IMR-90 (cell line): ENCODE measurements at regions not wholly inside any gene's neighbourhood (a gene's known extent, or its start where the extent isn't known, plus 50 kb on each side); places are given as distances from the start of the nearest gene placed in this dataset.

Experiments used
- ATAC-seq: fragments of 200-7000 bp; cut with Tn5 transposase; 2 replicates; pipeline ENCODE4 v1.9.1; 2020; ENCODE audit warnings: low read depth, mild to moderate bottlenecking, moderate library complexity
- BruUV-seq: library from RNA; stranded (reverse); fragments of 400-500 nt; replicated peaks from 2 replicates; lab custom pipeline; 2021; lab: Mats Ljungman, UMichigan
- CTCF ChIA-PET: fragments of 300-600 bp; formaldehyde crosslinking; extraction: SDS; loops from one replicate; lab custom pipeline; 2021; ENCODE audit warnings: antibody characterized with exemption; lab: Yijun Ruan, JAX
- POLR2A ChIA-PET: fragments of 300-600 bp; sonication (Branson Sonifier 250); formaldehyde crosslinking; loops from one replicate; lab custom pipeline; 2022; ENCODE audit warnings: antibody characterized with exemption; ENCODE audit not compliant: unreplicated experiment; lab: Charles Lee
- DNase-seq: peaks from one replicate; pipeline ENCODE4 v3.0.0; 2013
- H2AFZ ChIP-seq: replicated peaks from 2 replicates; pipeline ENCODE3; 2013; ENCODE audit warnings: low read length, mild to moderate bottlenecking; ENCODE audit not compliant: poor library complexity
- H2AK5ac ChIP-seq: 2 replicates; pipeline ENCODE4 v1.6.1; 2013; ENCODE audit warnings: low read depth, low read length, inconsistent platforms
- H2AK9ac ChIP-seq: replicated peaks from 2 replicates; pipeline ENCODE3; 2013; ENCODE audit warnings: mild to moderate bottlenecking, low read depth, low read length, moderate library complexity; ENCODE audit not compliant: poor library complexity
- H2BK120ac ChIP-seq: 2 replicates; pipeline ENCODE4 v1.6.1; 2013; ENCODE audit warnings: low read depth, low read length, inconsistent platforms
- H2BK15ac ChIP-seq: 3 replicates; pipeline ENCODE4 v1.6.1; 2013; ENCODE audit warnings: low read depth, low read length, inconsistent platforms
- H2BK20ac ChIP-seq: 2 replicates; pipeline ENCODE4 v1.6.1; 2013; ENCODE audit warnings: low read depth, mild to moderate bottlenecking, inconsistent platforms, low read length, moderate library complexity
- H2BK5ac ChIP-seq: 2 replicates; pipeline ENCODE4 v1.6.1; 2013; ENCODE audit warnings: mild to moderate bottlenecking, low read depth, low read length, inconsistent platforms; ENCODE audit not compliant: poor library complexity, severe bottlenecking
- H3K14ac ChIP-seq: replicated peaks from 2 replicates; pipeline ENCODE4 v1.6.1; 2013; ENCODE audit warnings: low read depth, low read length, inconsistent platforms
- H3K18ac ChIP-seq: 2 replicates; pipeline ENCODE4 v1.6.1; 2013; ENCODE audit warnings: low read depth, low read length, control low read depth
- H3K23ac ChIP-seq: 2 replicates; pipeline ENCODE4 v1.6.1; 2013; ENCODE audit warnings: low read depth, low read length, inconsistent platforms
- H3K27ac ChIP-seq: 2 replicates; pipeline ENCODE4 v1.5.1; 2013; ENCODE audit warnings: mild to moderate bottlenecking, control low read depth, low read length; ENCODE audit not compliant: insufficient read depth
- H3K27me3 ChIP-seq: 2 replicates; pipeline ENCODE4 v1.6.1; 2013; ENCODE audit warnings: low read length; ENCODE audit not compliant: control insufficient read depth, insufficient read depth
- H3K36me3 ChIP-seq: 2 replicates; pipeline ENCODE4 v1.6.1; 2013; ENCODE audit warnings: low read length, mixed read lengths; ENCODE audit not compliant: control insufficient read depth, insufficient read depth
- H3K4ac ChIP-seq: 2 replicates; pipeline ENCODE4 v1.6.1; 2013; ENCODE audit warnings: low read depth, low read length, inconsistent platforms
- H3K4me1 ChIP-seq: 2 replicates; pipeline ENCODE4 v1.6.1; 2013; ENCODE audit warnings: low read length, mixed read lengths; ENCODE audit not compliant: control insufficient read depth, insufficient read depth
- H3K4me2 ChIP-seq: 2 replicates; pipeline ENCODE4 v1.6.1; 2013; ENCODE audit warnings: low read depth, mild to moderate bottlenecking, control low read depth, low read length, moderate library complexity
- H3K4me3 ChIP-seq: 2 replicates; pipeline ENCODE4 v1.5.1; 2013; ENCODE audit warnings: low read depth, mild to moderate bottlenecking, control low read depth, low read length, moderate library complexity; ENCODE audit not compliant: insufficient read depth
- H3K56ac ChIP-seq: 2 replicates; pipeline ENCODE4 v1.6.1; 2013; ENCODE audit warnings: low read length, inconsistent platforms; ENCODE audit not compliant: insufficient read depth; ENCODE audit errors: extremely low read depth
- H3K79me1 ChIP-seq, 2 experiments: 2 replicates each; pipeline ENCODE4 v1.6.1; 2013; ENCODE audit warnings: low read length in 2 of 2, inconsistent platforms in 1 of 2, low read depth in 1 of 2
- H3K9ac ChIP-seq: 2 replicates; pipeline ENCODE4 v1.6.1; 2013; ENCODE audit warnings: low read depth, low read length, control low read depth
- H3K9me1 ChIP-seq: 2 replicates; pipeline ENCODE4 v1.6.1; 2013; ENCODE audit warnings: low read length, inconsistent platforms; ENCODE audit not compliant: insufficient read depth
- H3K9me3 ChIP-seq: 2 replicates; pipeline ENCODE4 v1.6.1; 2013; ENCODE audit warnings: low read length; ENCODE audit not compliant: control insufficient read depth, insufficient read depth
- H4K20me1 ChIP-seq: 2 replicates; pipeline ENCODE4 v1.6.1; 2013; ENCODE audit warnings: low read length, inconsistent platforms; ENCODE audit not compliant: insufficient read depth
- H4K5ac ChIP-seq: 2 replicates; pipeline ENCODE4 v1.6.1; 2013; ENCODE audit warnings: mild to moderate bottlenecking, low read depth, low read length, control low read depth
- H4K8ac ChIP-seq, 2 experiments: 2 replicates each; pipeline ENCODE4 v1.6.1; 2013; ENCODE audit warnings: low read depth in 2 of 2, low read length in 2 of 2, control low read depth in 1 of 2, inconsistent platforms in 1 of 2
- H4K91ac ChIP-seq: 2 replicates; pipeline ENCODE4 v1.6.1; 2013; ENCODE audit warnings: low read depth, low read length, inconsistent platforms; ENCODE audit not compliant: insufficient read depth
- BHLHE40 ChIP-seq: fragments of 150-350 bp; IDR thresholded peaks from 2 replicates; pipeline ENCODE4 v1.6.1; 2016; ENCODE audit warnings: mild to moderate bottlenecking, low read depth, low read length
- CEBPB ChIP-seq: IDR thresholded peaks from 2 replicates; pipeline ENCODE4 v1.6.1; 2012; ENCODE audit warnings: low read depth, low read length, improper control_type of control experiment
- CHD1 ChIP-seq: IDR thresholded peaks from 2 replicates; pipeline ENCODE4 v1.6.1; 2012; ENCODE audit warnings: low read depth, low read length, improper control_type of control experiment
- FOS ChIP-seq: fragments of 150-350 bp; IDR thresholded peaks from 2 replicates; pipeline ENCODE4 v1.6.1; 2016; ENCODE audit warnings: low read depth, low read length
- MAFK ChIP-seq: IDR thresholded peaks from 2 replicates; pipeline ENCODE4 v1.6.1; 2012; ENCODE audit warnings: low read depth, low read length, improper control_type of control experiment
- MAZ ChIP-seq: IDR thresholded peaks from 2 replicates; pipeline ENCODE4 v1.6.1; 2012; ENCODE audit warnings: low read depth, mild to moderate bottlenecking, low read length, improper control_type of control experiment, moderate library complexity, borderline replicate concordance
- MXI1 ChIP-seq: IDR thresholded peaks from 2 replicates; pipeline ENCODE4 v1.6.1; 2012; ENCODE audit warnings: low read depth, mild to moderate bottlenecking, low read length, moderate library complexity, borderline replicate concordance
- NFE2L2 ChIP-seq: fragments of 150-350 bp; IDR thresholded peaks from 2 replicates; pipeline ENCODE4 v1.6.1; 2016; ENCODE audit warnings: low read depth, mild to moderate bottlenecking, low read length
- POLR2A ChIP-seq: IDR thresholded peaks from 2 replicates; pipeline ENCODE4 v1.6.1; 2012; ENCODE audit warnings: mild to moderate bottlenecking, low read depth, low read length
- RAD21 ChIP-seq: IDR thresholded peaks from 2 replicates; pipeline ENCODE4 v1.6.1; 2012; ENCODE audit warnings: low read length, improper control_type of control experiment
- RCOR1 ChIP-seq: IDR thresholded peaks from 2 replicates; pipeline ENCODE4 v1.6.1; 2012; ENCODE audit warnings: mild to moderate bottlenecking, low read length, improper control_type of control experiment; ENCODE audit not compliant: insufficient replicate concordance
- RFX5 ChIP-seq: IDR thresholded peaks from 2 replicates; pipeline ENCODE4 v1.8.0; 2012; ENCODE audit warnings: low read depth, mild to moderate bottlenecking, low read length, moderate library complexity
- SMC3 ChIP-seq: fragments of 150-350 bp; IDR thresholded peaks from 2 replicates; pipeline ENCODE4 v1.6.1; 2016; ENCODE audit warnings: low read depth, mild to moderate bottlenecking, antibody characterized with exemption, low read length, moderate library complexity
- WGBS, 2 experiments: methylation state at CpG; one replicate each; pipeline versions ENCODE4 v1.1.5 to v1.1.7; 2013; ENCODE audit warnings: missing lambda C conversion rate in 2 of 2; ENCODE audit not compliant: insufficient read length in 1 of 2; ENCODE audit errors: extremely low coverage in 2 of 2; 5-methylcytosine and 5-hydroxymethylcytosine counted together
- dilution Hi-C: fragments of 300-500 bp; cut with HindIII; formaldehyde crosslinking; loops from one replicate; pipeline ENCODE4 v1.14.3; 2018; ENCODE audit warnings: low sequenced_read_pairs; ENCODE audit not compliant: unreplicated experiment
- in situ Hi-C: fragments of 300-500 bp; cut with MboI; formaldehyde crosslinking; loops from 3 replicates; pipeline ENCODE4 v1.14.3; 2019; ENCODE audit warnings: low sequenced_read_pairs, inconsistent platforms, mixed read lengths
- intact Hi-C: fragments of 100-400 bp; cut with micrococcal nuclease; formaldehyde crosslinking; loops from 2 replicates; pipeline ENCODE4 v1.10.0; 2022
- TF ChIP-seq, protein P1 (sequence below): fragments of 150-350 bp; IDR thresholded peaks from 2 replicates; pipeline ENCODE4 v1.6.1; 2017; ENCODE audit warnings: mild to moderate bottlenecking, antibody characterized with exemption, low read length, low read depth
- TF ChIP-seq, protein P2 (sequence below): fragments of 150-350 bp; IDR thresholded peaks from 2 replicates; pipeline ENCODE4 v1.6.1; 2016; ENCODE audit warnings: low read depth, mild to moderate bottlenecking, low read length, moderate library complexity, borderline replicate concordance
- TF ChIP-seq, protein P3 (sequence below): conservative IDR thresholded peaks from 2 replicates; pipeline ENCODE4 v1.5.1; 2012; ENCODE audit warnings: mild to moderate bottlenecking, low read depth, low read length, improper control_type of control experiment

DNA sequence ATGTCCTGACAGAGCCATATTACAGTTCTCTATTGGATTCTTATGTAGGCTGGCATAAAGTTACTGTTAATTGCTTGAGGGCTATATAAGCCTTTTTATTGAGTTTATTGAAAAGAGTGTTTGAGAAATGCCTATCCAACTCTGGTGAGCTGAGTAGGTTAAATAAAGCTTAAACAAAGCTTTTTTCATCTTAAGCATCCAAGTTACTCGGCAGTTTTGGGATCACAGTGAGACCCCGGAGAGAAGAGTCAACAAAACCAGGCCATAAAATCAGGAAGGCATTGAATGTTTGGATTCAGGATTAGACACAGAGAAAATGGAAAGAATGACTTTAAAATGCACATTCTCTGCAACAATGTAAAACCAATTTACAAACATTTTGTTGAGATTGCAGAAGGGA lies 588.5 kb downstream of the DACH1 start:
- TF ChIP-seq SMC3 (no peak), RCOR1 (no peak), NFE2L2 (no peak), RAD21 (no peak), CEBPB (no peak), POLR2A (no peak), FOS (no peak), CHD1 (no peak), RFX5 (no peak), MAFK (no peak), MAZ (no peak), MXI1 (no peak), BHLHE40 (no peak)
- TF ChIP-seq, protein P1, sequence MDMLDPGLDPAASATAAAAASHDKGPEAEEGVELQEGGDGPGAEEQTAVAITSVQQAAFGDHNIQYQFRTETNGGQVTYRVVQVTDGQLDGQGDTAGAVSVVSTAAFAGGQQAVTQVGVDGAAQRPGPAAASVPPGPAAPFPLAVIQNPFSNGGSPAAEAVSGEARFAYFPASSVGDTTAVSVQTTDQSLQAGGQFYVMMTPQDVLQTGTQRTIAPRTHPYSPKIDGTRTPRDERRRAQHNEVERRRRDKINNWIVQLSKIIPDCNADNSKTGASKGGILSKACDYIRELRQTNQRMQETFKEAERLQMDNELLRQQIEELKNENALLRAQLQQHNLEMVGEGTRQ, result no peak
- TF ChIP-seq, protein P2, sequence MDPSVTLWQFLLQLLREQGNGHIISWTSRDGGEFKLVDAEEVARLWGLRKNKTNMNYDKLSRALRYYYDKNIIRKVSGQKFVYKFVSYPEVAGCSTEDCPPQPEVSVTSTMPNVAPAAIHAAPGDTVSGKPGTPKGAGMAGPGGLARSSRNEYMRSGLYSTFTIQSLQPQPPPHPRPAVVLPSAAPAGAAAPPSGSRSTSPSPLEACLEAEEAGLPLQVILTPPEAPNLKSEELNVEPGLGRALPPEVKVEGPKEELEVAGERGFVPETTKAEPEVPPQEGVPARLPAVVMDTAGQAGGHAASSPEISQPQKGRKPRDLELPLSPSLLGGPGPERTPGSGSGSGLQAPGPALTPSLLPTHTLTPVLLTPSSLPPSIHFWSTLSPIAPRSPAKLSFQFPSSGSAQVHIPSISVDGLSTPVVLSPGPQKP, result no peak
- TF ChIP-seq, protein P3, sequence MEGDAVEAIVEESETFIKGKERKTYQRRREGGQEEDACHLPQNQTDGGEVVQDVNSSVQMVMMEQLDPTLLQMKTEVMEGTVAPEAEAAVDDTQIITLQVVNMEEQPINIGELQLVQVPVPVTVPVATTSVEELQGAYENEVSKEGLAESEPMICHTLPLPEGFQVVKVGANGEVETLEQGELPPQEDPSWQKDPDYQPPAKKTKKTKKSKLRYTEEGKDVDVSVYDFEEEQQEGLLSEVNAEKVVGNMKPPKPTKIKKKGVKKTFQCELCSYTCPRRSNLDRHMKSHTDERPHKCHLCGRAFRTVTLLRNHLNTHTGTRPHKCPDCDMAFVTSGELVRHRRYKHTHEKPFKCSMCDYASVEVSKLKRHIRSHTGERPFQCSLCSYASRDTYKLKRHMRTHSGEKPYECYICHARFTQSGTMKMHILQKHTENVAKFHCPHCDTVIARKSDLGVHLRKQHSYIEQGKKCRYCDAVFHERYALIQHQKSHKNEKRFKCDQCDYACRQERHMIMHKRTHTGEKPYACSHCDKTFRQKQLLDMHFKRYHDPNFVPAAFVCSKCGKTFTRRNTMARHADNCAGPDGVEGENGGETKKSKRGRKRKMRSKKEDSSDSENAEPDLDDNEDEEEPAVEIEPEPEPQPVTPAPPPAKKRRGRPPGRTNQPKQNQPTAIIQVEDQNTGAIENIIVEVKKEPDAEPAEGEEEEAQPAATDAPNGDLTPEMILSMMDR, result no peak
- Histone ChIP-seq H2AFZ (no peak overlapping the region), H3K4ac (no peak overlapping the region), H3K9ac (no peak overlapping the region), H4K20me1 (no peaks in the 10 kb centered on the region), H4K91ac (no peak overlapping the region), H3K4me1 (no peaks in the 10 kb centered on the region), H3K23ac (no peak overlapping the region), H3K18ac (no peak overlapping the region), H3K4me3 (no peak overlapping the region), H2AK5ac (no peak overlapping the region), H3K9me3 (no peaks in the 10 kb centered on the region), H3K9me1 (no peaks in the 10 kb centered on the region), H3K56ac (no peak overlapping the region), H2BK15ac (no peak overlapping the region), H3K36me3 (no peaks in the 10 kb centered on the region), H2BK5ac (no peak overlapping the region), H3K27me3 (no peaks in the 10 kb centered on the region), H2BK120ac (no peak overlapping the region), H3K27ac (no peak overlapping the region), H2BK20ac (no peak overlapping the region), H2AK9ac (no peak overlapping the region), H3K14ac (no peak overlapping the region), H3K4me2 (no peak overlapping the region), H3K79me1 (no peaks in the 10 kb centered on the region), H4K5ac (no peak overlapping the region), H4K8ac (no peak overlapping the region)
- DNase-seq, result no peak
- no peak for ATAC-seq
- ChIA-PET CTCF (no interaction called here), POLR2A (no interaction called here)
- in situ Hi-C loops (loop anchor here (25.0 kb wide), 1 partner anchor 109 kb away; no protein-coding TSS in a partner anchor), intact Hi-C loops (no loop called here), dilution Hi-C loops (no loop called here)
- no TSS peak for BruUV-seq
- no CpG with 5 or more reads among the region's 2 CpGs for WGBS, 2 experiments
